Smooth muscle cell (in vitro differentiated cells): ENCODE measurements at regions not wholly inside any gene's neighbourhood (a gene's known extent, or its start where the extent isn't known, plus 50 kb on each side); places are given as distances from the start of the nearest gene placed in this dataset.

Experiments used
- DNase-seq: peaks from one replicate; lab custom pipeline; 2025; ENCODE audit not compliant: unreplicated experiment; lab: John Stamatoyannopoulos, UW
- H2AFZ ChIP-seq: fragments of 200-600 bp; sonication (generic); 2 replicates; pipeline ENCODE4 v1.6.0; 2016; ENCODE audit warnings: antibody characterized with exemption, low read depth, mild to moderate bottlenecking
- H3F3A ChIP-seq: fragments of 200-600 bp; sonication (generic); 2 replicates; pipeline ENCODE4 v1.6.0; 2017; ENCODE audit warnings: antibody characterized with exemption, low read depth
- H3K27ac ChIP-seq: fragments of 200-600 bp; sonication (generic); 2 replicates; pipeline ENCODE4 v1.5.1; 2016; ENCODE audit warnings: low read depth, mild to moderate bottlenecking
- H3K27me3 ChIP-seq: fragments of 200-600 bp; sonication (generic); 2 replicates; pipeline ENCODE4 v1.6.1; 2016; ENCODE audit warnings: low read depth, mild to moderate bottlenecking
- H3K36me3 ChIP-seq: fragments of 200-600 bp; sonication (generic); 2 replicates; pipeline ENCODE4 v1.5.1; 2016; ENCODE audit warnings: low read depth
- H3K4me1 ChIP-seq: fragments of 200-600 bp; sonication (generic); 2 replicates; pipeline ENCODE4 v1.5.1; 2016; ENCODE audit warnings: low read depth
- H3K4me2 ChIP-seq: fragments of 200-600 bp; sonication (generic); 2 replicates; pipeline ENCODE4 v1.6.0; 2016; ENCODE audit warnings: mild to moderate bottlenecking
- H3K4me3 ChIP-seq: fragments of 200-600 bp; sonication (generic); 2 replicates; pipeline ENCODE4 v1.5.1; 2016; ENCODE audit warnings: mild to moderate bottlenecking
- H3K79me2 ChIP-seq: fragments of 200-600 bp; sonication (generic); 2 replicates; pipeline ENCODE4 v1.6.0; 2016; ENCODE audit warnings: low read depth, mild to moderate bottlenecking
- H3K9ac ChIP-seq: fragments of 200-600 bp; sonication (generic); 2 replicates; pipeline ENCODE4 v1.6.0; 2016; ENCODE audit warnings: low read depth
- H3K9me3 ChIP-seq: fragments of 200-600 bp; sonication (generic); replicated peaks from 2 replicates; pipeline ENCODE4 v1.5.1; 2016; ENCODE audit warnings: low read depth
- H4K20me1 ChIP-seq: fragments of 200-600 bp; sonication (generic); 2 replicates; pipeline ENCODE4 v1.6.0; 2016; ENCODE audit warnings: low read depth
- CTCF ChIP-seq: fragments of 200-600 bp; sonication (generic); IDR thresholded peaks from 2 replicates; pipeline ENCODE4 v1.5.1; 2017; ENCODE audit warnings: borderline replicate concordance, mild to moderate bottlenecking, antibody characterized with exemption; ENCODE audit not compliant: insufficient read depth, poor library complexity, severe bottlenecking
- WGBS: methylation state at CpG from one replicate; pipeline ENCODE4 v1.1.7; 2016; ENCODE audit warnings: low lambda C conversion rate; 5-methylcytosine and 5-hydroxymethylcytosine counted together

- H3K36me3 ChIP-seq: no peaks in the 10 kb centered on the region
- H3K4me1 ChIP-seq: no peaks in the 10 kb centered on the region
- H2AFZ ChIP-seq: no peak overlapping the region
- H3K4me2 ChIP-seq: no peak overlapping the region
- no peak for TF ChIP-seq CTCF
- no peak overlapping the region for H3K4me3 ChIP-seq
- 85% methylated on average over 1 of the region's 1 CpG for WGBS
- H3K27me3 ChIP-seq: no peaks in the 10 kb centered on the region
- no peaks in the 10 kb centered on the region for H3K9me3 ChIP-seq
- H3K27ac ChIP-seq: no peak overlapping the region
- no peaks in the 10 kb centered on the region for H3K79me2 ChIP-seq
- H3K9ac ChIP-seq: no peak overlapping the region
- H3F3A ChIP-seq: no peaks in the 10 kb centered on the region
- H4K20me1 ChIP-seq: no peaks in the 10 kb centered on the region
- no peak for DNase-seq
Measured at GRCh38 chr21:37993071-37993470, 76.8 kb upstream of the KCNJ6 start.

- DNase-seq: no peak
- Histone ChIP-seq H3K27me3 (no peaks in the 10 kb centered on the region), H3K27ac (no peak overlapping the region), H3K9me3 (no peaks in the 10 kb centered on the region), H2AFZ (no peak overlapping the region), H3K9ac (no peak overlapping the region), H3K79me2 (no peaks in the 10 kb centered on the region), H3K4me2 (no peak overlapping the region), H3K4me3 (no peak overlapping the region), H3K36me3 (no peaks in the 10 kb centered on the region), H3K4me1 (no peaks in the 10 kb centered on the region), H4K20me1 (no peaks in the 10 kb centered on the region), H3F3A (no peaks in the 10 kb centered on the region)
- 84% methylated on average over 4 of the region's 4 CpGs for WGBS
- TF ChIP-seq CTCF: no peak
Measured at GRCh38 chr21:37994211-37994610, 78.0 kb upstream of the KCNJ6 start.

- no peak overlapping the region for H3K27ac ChIP-seq
- no peaks in the 10 kb centered on the region for H3K79me2 ChIP-seq
- no peak overlapping the region for H3K4me2 ChIP-seq
- H2AFZ ChIP-seq: peak overlapping the region; percentile 41
- H3K4me1 ChIP-seq: no peaks in the 10 kb centered on the region
- no peaks in the 10 kb centered on the region for H3K36me3 ChIP-seq
- H3K4me3 ChIP-seq: no peak overlapping the region
- no peaks in the 10 kb centered on the region for H4K20me1 ChIP-seq
- no peak for DNase-seq
- H3F3A ChIP-seq: no peaks in the 10 kb centered on the region
- no peaks in the 10 kb centered on the region for H3K27me3 ChIP-seq
- no peaks in the 10 kb centered on the region for H3K9me3 ChIP-seq
- WGBS: 65% methylated on average over 4 of the region's 4 CpGs
- TF ChIP-seq CTCF: no peak
- H3K9ac ChIP-seq: no peak overlapping the region
Measured at GRCh38 chr21:38012672-38013071, 96.4 kb upstream of the KCNJ6 start.

GRCh38 chr21:38013741-38014140 lies 97.5 kb upstream of the KCNJ6 start:
- Histone ChIP-seq H3K27ac (no peak overlapping the region), H3K4me2 (no peak overlapping the region), H2AFZ (no peak overlapping the region), H3K79me2 (no peaks in the 10 kb centered on the region), H3K9ac (no peak overlapping the region), H3K27me3 (no peaks in the 10 kb centered on the region), H3K4me3 (no peak overlapping the region), H3K4me1 (no peaks in the 10 kb centered on the region), H4K20me1 (no peaks in the 10 kb centered on the region), H3K9me3 (no peaks in the 10 kb centered on the region), H3F3A (no peaks in the 10 kb centered on the region), H3K36me3 (no peaks in the 10 kb centered on the region)
- TF ChIP-seq CTCF: no peak
- DNase-seq: no peak
- WGBS: 87% methylated on average over 4 of the region's 4 CpGs
